Mesothelial cell of epicardium (in vitro differentiated cells): ENCODE measurements at regions not wholly inside any gene's neighbourhood (a gene's known extent, or its start where the extent isn't known, plus 50 kb on each side); places are given as distances from the start of the nearest gene placed in this dataset.

Experiments
- DNase-seq, 2 experiments: peaks; one replicate each; pipeline ENCODE4 v3.0.0; 2021; ENCODE audit warnings: low spot score in 2 of 2; ENCODE audit not compliant: unreplicated experiment in 2 of 2
- H3K27ac Mint-ChIP-seq: 2 replicates; pipeline ENCODE4 v1.8.0; 2021; ENCODE audit warnings: mixed read lengths
- H3K27me3 Mint-ChIP-seq: 2 replicates; pipeline ENCODE4 v1.8.0; 2021; ENCODE audit warnings: low read depth, mixed read lengths
- H3K36me3 Mint-ChIP-seq: 2 replicates; pipeline ENCODE4 v1.8.0; 2021; ENCODE audit warnings: mixed read lengths
- H3K4me1 Mint-ChIP-seq: 2 replicates; pipeline ENCODE4 v1.8.0; 2021; ENCODE audit warnings: mixed read lengths
- H3K4me3 Mint-ChIP-seq: 2 replicates; pipeline ENCODE4 v1.8.0; 2021; ENCODE audit warnings: mild to moderate bottlenecking, moderate library complexity, mixed read lengths
- H3K9me3 Mint-ChIP-seq: 2 replicates; pipeline ENCODE4 v1.8.0; 2021; ENCODE audit warnings: mixed read lengths
- TF ChIP-seq, protein P1 (sequence below): fragments of 200-600 bp; sonication (generic); IDR thresholded peaks from one replicate; pipeline ENCODE4 v1.5.0; 2021; ENCODE audit warnings: antibody characterized with exemption; ENCODE audit not compliant: unreplicated experiment

DNA sequence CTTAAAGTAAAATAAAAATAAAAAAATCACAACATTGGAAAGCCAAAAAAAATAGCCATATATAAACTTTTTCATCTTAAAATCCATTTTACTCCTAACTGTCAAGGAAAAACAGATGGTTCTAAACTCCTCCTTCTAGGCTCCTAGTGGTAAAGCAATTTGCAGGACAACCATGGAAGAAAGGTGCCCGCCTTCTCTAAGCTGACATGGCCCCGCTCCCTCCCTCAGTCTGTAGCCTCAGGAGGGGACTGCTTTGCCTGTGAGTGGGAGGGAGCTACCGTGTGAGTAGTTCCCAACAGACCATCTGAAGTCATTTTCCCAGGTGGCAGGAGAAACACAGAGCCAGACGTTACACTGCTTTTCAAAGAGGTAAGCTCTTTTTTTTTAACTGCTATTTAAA is 336.2 kb upstream of the FAT1 start:
- no peak for DNase-seq
- TF ChIP-seq, protein P1, sequence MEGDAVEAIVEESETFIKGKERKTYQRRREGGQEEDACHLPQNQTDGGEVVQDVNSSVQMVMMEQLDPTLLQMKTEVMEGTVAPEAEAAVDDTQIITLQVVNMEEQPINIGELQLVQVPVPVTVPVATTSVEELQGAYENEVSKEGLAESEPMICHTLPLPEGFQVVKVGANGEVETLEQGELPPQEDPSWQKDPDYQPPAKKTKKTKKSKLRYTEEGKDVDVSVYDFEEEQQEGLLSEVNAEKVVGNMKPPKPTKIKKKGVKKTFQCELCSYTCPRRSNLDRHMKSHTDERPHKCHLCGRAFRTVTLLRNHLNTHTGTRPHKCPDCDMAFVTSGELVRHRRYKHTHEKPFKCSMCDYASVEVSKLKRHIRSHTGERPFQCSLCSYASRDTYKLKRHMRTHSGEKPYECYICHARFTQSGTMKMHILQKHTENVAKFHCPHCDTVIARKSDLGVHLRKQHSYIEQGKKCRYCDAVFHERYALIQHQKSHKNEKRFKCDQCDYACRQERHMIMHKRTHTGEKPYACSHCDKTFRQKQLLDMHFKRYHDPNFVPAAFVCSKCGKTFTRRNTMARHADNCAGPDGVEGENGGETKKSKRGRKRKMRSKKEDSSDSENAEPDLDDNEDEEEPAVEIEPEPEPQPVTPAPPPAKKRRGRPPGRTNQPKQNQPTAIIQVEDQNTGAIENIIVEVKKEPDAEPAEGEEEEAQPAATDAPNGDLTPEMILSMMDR = no peak
- H3K4me1 Mint-ChIP-seq = no peaks in the 10 kb centered on the region
- no peak overlapping the region for H3K4me3 Mint-ChIP-seq
- H3K27me3 Mint-ChIP-seq = peaks cover 4% of the 10 kb centered on the region
- H3K27ac Mint-ChIP-seq = no peak overlapping the region
- no peaks in the 10 kb centered on the region for H3K9me3 Mint-ChIP-seq
- H3K36me3 Mint-ChIP-seq = no peaks in the 10 kb centered on the region

DNA sequence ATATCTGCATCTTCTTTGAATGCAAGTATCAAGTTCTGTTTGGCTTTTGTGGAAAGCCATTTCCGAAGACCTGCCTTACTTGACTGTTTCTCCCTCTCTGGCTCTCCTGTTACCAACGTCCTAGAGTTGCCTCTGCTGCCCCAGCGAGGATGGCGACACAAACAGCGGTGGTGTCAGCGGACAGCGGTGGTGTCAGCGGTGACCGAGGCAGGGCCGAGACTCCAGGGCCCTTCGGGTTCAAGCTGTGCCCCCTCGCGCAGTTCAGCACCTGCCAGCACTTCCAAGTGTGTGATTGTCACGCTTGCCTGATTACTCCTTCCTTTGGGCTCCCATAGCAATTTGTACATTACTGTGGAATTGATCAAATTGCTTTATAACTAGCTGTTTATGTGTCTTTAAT is 336.9 kb upstream of the FAT1 start:
- Mint-ChIP-seq H3K36me3 (no peaks in the 10 kb centered on the region), H3K4me3 (no peak overlapping the region)

DNA sequence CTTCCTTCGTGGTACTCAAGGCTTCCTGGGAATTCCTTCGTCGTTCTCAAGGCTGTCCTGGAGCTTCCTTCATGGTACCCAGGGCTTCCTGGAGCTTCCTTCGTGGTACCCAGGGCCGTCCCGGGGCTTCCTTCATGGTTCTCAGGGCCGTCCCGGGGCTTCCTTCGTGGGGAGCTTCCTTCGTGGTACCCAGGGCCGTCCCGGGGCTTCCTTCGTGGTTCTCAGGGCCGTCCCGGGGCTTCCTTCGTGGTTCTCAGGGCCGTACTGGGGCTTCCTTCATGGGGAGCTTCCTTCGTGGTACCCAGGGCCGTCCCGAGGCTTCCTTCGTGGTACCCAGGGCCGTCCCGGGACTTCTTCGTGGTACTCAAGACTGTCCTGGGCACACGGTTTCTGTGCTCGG is 339.6 kb upstream of the FAT1 start:
- Mint-ChIP-seq H3K4me3 (no peak overlapping the region), H3K9me3 (peaks cover 7% of the 10 kb centered on the region), H3K27ac (no peak overlapping the region), H3K36me3 (no peaks in the 10 kb centered on the region), H3K27me3 (peaks cover 4% of the 10 kb centered on the region), H3K4me1 (peaks cover 3% of the 10 kb centered on the region)
- DNase-seq = no peak
- TF ChIP-seq, protein P1 = no peak

More for the DNA sequence above, 336.9 kb upstream of the FAT1 start:
- peaks cover 4% of the 10 kb centered on the region for H3K27me3 Mint-ChIP-seq
- H3K9me3 Mint-ChIP-seq = peaks cover 2% of the 10 kb centered on the region
- H3K4me1 Mint-ChIP-seq = peaks cover 3% of the 10 kb centered on the region
- TF ChIP-seq, protein P1 = no peak
- DNase-seq = no peak
- H3K27ac Mint-ChIP-seq = no peak overlapping the region

DNA sequence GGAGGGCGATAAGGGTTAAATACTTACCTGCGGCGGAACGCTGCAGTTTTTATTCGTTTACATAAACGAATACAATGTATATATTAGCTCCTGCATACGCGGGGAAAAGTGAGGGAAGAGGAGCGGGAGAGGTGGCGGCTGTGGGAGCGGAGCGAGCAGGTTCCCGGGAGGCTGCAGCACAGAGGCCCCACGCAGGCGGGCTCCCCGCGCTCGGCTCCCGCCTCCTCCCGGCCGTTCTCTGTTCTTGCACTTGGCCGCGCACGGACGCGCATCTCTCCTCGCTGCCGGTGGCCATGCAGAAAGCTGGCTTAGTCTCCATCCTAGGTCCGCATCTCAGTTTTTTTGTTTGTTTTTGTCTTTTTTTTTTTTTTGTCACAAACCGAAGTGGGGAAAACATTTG is 340.4 kb upstream of the FAT1 start:
- Mint-ChIP-seq H3K27ac (no peak overlapping the region), H3K36me3 (no peaks in the 10 kb centered on the region), H3K9me3 (peaks cover 7% of the 10 kb centered on the region), H3K4me3 (no peak overlapping the region), H3K27me3 (peaks cover 4% of the 10 kb centered on the region), H3K4me1 (peaks cover 3% of the 10 kb centered on the region)
- no peak for DNase-seq
- TF ChIP-seq, protein P1 = no peak

DNA sequence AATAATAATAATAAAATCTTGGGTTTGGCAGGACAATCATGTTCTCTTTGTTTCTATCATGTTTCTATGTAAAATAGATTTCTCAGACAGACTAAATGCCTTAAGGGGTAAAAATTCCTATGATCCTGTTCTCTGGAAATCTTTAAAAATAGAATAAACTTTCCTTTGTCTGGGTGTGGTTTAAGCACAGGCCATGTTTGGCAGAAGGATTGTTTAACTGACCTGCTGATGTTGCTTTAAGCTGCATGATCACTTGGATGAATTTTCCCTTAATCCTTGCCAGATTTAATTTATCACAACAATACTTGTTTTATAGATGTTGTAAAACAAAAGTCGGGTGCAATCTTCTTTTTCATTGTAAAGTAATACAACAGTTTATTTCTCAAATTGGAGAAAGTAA is 341.7 kb upstream of the FAT1 start:
- peaks cover 4% of the 10 kb centered on the region for H3K27me3 Mint-ChIP-seq
- no peak overlapping the region for H3K27ac Mint-ChIP-seq
- H3K9me3 Mint-ChIP-seq = peaks cover 7% of the 10 kb centered on the region
- no peak overlapping the region for H3K4me3 Mint-ChIP-seq
- TF ChIP-seq, protein P1 = no peak
- H3K36me3 Mint-ChIP-seq = no peaks in the 10 kb centered on the region
- no peak for DNase-seq
- H3K4me1 Mint-ChIP-seq = peaks cover 3% of the 10 kb centered on the region

DNA sequence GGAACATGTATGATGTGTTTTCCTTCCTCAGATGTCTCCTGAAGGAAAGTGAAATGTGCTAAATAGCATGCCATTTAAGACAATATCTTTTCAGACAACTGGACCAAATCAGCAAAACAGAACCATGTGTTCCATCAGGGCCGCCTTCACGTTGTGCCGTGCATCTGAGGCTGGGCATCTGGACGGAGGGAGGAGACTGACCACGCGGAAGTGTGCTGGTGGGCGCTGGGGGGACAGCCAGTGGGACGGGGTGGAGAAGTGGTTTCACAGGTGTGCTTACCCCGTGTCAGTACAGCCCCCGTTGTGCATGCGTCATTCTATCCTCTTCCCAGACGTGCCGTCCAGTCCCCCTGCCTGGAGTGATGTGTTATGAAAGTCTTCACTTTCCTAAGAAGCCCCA is 342.1 kb upstream of the FAT1 start:
- no peaks in the 10 kb centered on the region for H3K36me3 Mint-ChIP-seq
- H3K4me3 Mint-ChIP-seq = no peak overlapping the region
- H3K27me3 Mint-ChIP-seq = peaks cover 4% of the 10 kb centered on the region
- no peak for DNase-seq
- H3K9me3 Mint-ChIP-seq = peaks cover 7% of the 10 kb centered on the region
- no peak overlapping the region for H3K27ac Mint-ChIP-seq
- TF ChIP-seq, protein P1 = no peak
- peaks cover 3% of the 10 kb centered on the region for H3K4me1 Mint-ChIP-seq
